Ecto neural progenitor cell (in vitro differentiated cells): ENCODE measurements at regions not wholly inside any gene's neighbourhood (a gene's known extent, or its start where the extent isn't known, plus 50 kb on each side); places are given as distances from the start of the nearest gene placed in this dataset.

Experiments
- DNase-seq: peaks from one replicate; pipeline ENCODE4 v3.0.0-alpha.2; 2018; ENCODE audit warnings: low spot score

GRCh38 chr10:43902842-43903241 is 254.2 kb upstream of the ZNF32 start:
- DNase-seq = no peak

GRCh38 chr10:43901744-43902504 is 253.2 kb upstream of the ZNF32 start:
- no peak for DNase-seq

- DNase-seq = no peak
These were observed 252.6 kb upstream of the ZNF32 start for GRCh38 chr10:43901302-43901701.

GRCh38 chr10:43900571-43900970 is 251.9 kb upstream of the ZNF32 start:
- no peak for DNase-seq

GRCh38 chr10:43899224-43899959 is 250.7 kb upstream of the ZNF32 start:
- DNase-seq = no peak

GRCh38 chr10:43898592-43898991 is 249.9 kb upstream of the ZNF32 start:
- no peak for DNase-seq

- DNase-seq = no peak
These were observed 249.2 kb upstream of the ZNF32 start for GRCh38 chr10:43897765-43898419.

GRCh38 chr10:43892062-43892770 is 243.5 kb upstream of the ZNF32 start:
- DNase-seq = no peak

GRCh38 chr10:43891241-43891640 is 242.6 kb upstream of the ZNF32 start:
- DNase-seq = no peak

- DNase-seq = no peak
These were observed 241.4 kb upstream of the ZNF32 start for GRCh38 chr10:43890124-43890523.

GRCh38 chr10:43888586-43888985 is 239.9 kb upstream of the ZNF32 start:
- DNase-seq = no peak

- DNase-seq = no peak
These were observed 237.2 kb upstream of the ZNF32 start for GRCh38 chr10:43885842-43886241.

GRCh38 chr10:43885252-43885651 is 236.6 kb upstream of the ZNF32 start:
- DNase-seq = no peak

- no peak for DNase-seq
These were observed 235.9 kb upstream of the ZNF32 start for GRCh38 chr10:43884501-43885105.

- DNase-seq = no peak
These were observed 234.0 kb upstream of the ZNF32 start for GRCh38 chr10:43882711-43883110.

- no peak for DNase-seq
These were observed 233.0 kb upstream of the ZNF32 start for GRCh38 chr10:43881657-43882056.

GRCh38 chr10:43880160-43880559 is 231.5 kb upstream of the ZNF32 start:
- DNase-seq = no peak

- no peak for DNase-seq
These were observed 231.1 kb upstream of the ZNF32 start for GRCh38 chr10:43879742-43880141.

GRCh38 chr10:43879162-43879561 is 230.5 kb upstream of the ZNF32 start:
- no peak for DNase-seq

- no peak for DNase-seq
These were observed 229.7 kb upstream of the ZNF32 start for GRCh38 chr10:43878386-43878785.

- no peak for DNase-seq
These were observed 228.3 kb upstream of the ZNF32 start for GRCh38 chr10:43876976-43877375.

- no peak for DNase-seq
These were observed 226.3 kb upstream of the ZNF32 start for GRCh38 chr10:43874984-43875383.
